Spleen (tissue), 7 donors: ENCODE measurements at regions not wholly inside any gene's neighbourhood (a gene's known extent, or its start where the extent isn't known, plus 50 kb on each side); places are given as distances from the start of the nearest gene placed in this dataset.

Experiments
- POLR2AphosphoS5 ChIP-seq, 3 donors: sonication (generic); formaldehyde crosslinking; IDR thresholded peaks; one replicate each; pipeline ENCODE4 v1.5.1; 2017; ENCODE audit warnings: antibody characterized with exemption in 3 of 3
- TF ChIP-seq, protein P1 (sequence below), 11 experiments: fragments of 200-600 bp in 7 of 11; fragments of 450-650 bp in 4 of 11; sonication (generic) in 4 of 11; IDR thresholded peaks in 8 of 11; conservative IDR thresholded peaks in 3 of 11; 1 replicate in 7 of 11; 2 replicates in 4 of 11; pipeline versions ENCODE4 v1.4.0 to v1.8.0; 2016 to 2021; ENCODE audit warnings: antibody characterized with exemption in 11 of 11, inconsistent platforms in 4 of 11, mild to moderate bottlenecking in 1 of 11
- donor health status: DM: no; HTN: no; CAD: no; lungs with moderate emphysema.
- donor health status: DM: no; HTN: no; CAD: no.
- donor health status: DM: no; HTN: no; CAD: no.

DNA sequence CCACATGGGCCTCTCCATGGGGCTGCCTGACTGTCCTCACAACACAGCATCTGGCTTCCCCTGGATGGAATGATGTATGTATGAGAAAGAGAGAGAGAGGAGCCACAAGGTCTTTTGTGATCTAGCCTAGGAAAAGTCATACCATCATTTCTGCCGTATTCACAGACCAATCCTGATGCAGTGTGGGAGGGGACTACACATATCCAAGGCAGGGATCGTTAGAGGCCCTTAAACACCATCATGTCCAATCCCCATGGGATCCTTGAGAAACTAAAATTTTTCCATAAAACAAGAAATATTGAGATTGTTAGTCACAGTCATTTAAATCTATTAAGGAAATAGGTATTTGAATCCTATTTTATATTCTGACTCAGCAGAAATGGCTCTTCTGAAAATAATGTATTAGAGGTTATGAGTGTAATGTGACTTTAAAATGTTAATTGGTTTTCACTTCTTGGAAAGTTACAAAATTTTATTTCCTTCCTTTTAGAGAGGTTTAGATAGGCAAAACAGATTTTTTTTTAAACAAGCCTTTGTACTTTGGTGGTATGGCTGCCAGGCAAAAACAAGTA lies 65.1 kb upstream of the TSC22D2 start:
- TF ChIP-seq, protein P1, sequence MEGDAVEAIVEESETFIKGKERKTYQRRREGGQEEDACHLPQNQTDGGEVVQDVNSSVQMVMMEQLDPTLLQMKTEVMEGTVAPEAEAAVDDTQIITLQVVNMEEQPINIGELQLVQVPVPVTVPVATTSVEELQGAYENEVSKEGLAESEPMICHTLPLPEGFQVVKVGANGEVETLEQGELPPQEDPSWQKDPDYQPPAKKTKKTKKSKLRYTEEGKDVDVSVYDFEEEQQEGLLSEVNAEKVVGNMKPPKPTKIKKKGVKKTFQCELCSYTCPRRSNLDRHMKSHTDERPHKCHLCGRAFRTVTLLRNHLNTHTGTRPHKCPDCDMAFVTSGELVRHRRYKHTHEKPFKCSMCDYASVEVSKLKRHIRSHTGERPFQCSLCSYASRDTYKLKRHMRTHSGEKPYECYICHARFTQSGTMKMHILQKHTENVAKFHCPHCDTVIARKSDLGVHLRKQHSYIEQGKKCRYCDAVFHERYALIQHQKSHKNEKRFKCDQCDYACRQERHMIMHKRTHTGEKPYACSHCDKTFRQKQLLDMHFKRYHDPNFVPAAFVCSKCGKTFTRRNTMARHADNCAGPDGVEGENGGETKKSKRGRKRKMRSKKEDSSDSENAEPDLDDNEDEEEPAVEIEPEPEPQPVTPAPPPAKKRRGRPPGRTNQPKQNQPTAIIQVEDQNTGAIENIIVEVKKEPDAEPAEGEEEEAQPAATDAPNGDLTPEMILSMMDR (IDR thresholded peaks at IDR 0.05 in 8 of 11, conservative IDR thresholded peaks at IDR 0.05 in 3 of 11): no peak
- TF ChIP-seq POLR2AphosphoS5 (IDR thresholded peaks at IDR 0.05): no peak
